H1 (cell line): ENCODE measurements at regions not wholly inside any gene's neighbourhood (a gene's known extent, or its start where the extent isn't known, plus 50 kb on each side); places are given as distances from the start of the nearest gene placed in this dataset.

ENCODE experiments used
- CTCF ChIA-PET: fragments of 300-600 bp; sonication (Branson Sonifier 250); formaldehyde crosslinking; loops from one replicate; lab custom pipeline; 2021; ENCODE audit not compliant: partially characterized antibody; lab: Charles Lee
- POLR2A ChIA-PET: fragments of 300-600 bp; sonication (Branson Sonifier 250); formaldehyde crosslinking; loops from one replicate; lab custom pipeline; 2021; ENCODE audit warnings: inconsistent platforms; ENCODE audit not compliant: partially characterized antibody; lab: Charles Lee
- DNase-seq, 2 experiments: peaks; one replicate each; pipeline versions ENCODE4 v3.0.0 to v3.0.0-alpha.2; 2010 to 2022; ENCODE audit warnings: low spot score in 2 of 2, low read depth in 1 of 2, mixed read lengths in 1 of 2
- FAIRE-seq: peaks from 2 replicates; lab custom pipeline; 2011; peaks lifted over from hg19 to GRCh38; lab: Jason Lieb, UNC
- H2AFZ ChIP-seq: 2 replicates; pipeline ENCODE4 v1.8.1; 2012; ENCODE audit warnings: low read length, inconsistent platforms
- H2AK5ac ChIP-seq: 2 replicates; pipeline ENCODE4 v1.6.1; 2013; ENCODE audit warnings: low read depth, low read length
- H2BK120ac ChIP-seq: replicated peaks from 2 replicates; pipeline ENCODE3; 2013; ENCODE audit warnings: low read depth, low read length, inconsistent platforms
- H2BK12ac ChIP-seq: 2 replicates; pipeline ENCODE4 v1.6.1; 2013; ENCODE audit warnings: low read depth, low read length
- H2BK15ac ChIP-seq: 2 replicates; pipeline ENCODE4 v1.6.1; 2013; ENCODE audit warnings: low read length
- H2BK20ac ChIP-seq: 2 replicates; pipeline ENCODE4 v1.6.1; 2013; ENCODE audit warnings: low read length
- H2BK5ac ChIP-seq: 2 replicates; pipeline ENCODE4 v1.6.1; 2013; ENCODE audit warnings: low read depth, low read length
- H3K14ac ChIP-seq: 2 replicates; pipeline ENCODE4 v1.6.1; 2013; ENCODE audit warnings: inconsistent platforms; ENCODE audit not compliant: insufficient read length
- H3K18ac ChIP-seq: 2 replicates; pipeline ENCODE4 v1.6.1; 2013; ENCODE audit warnings: low read length; ENCODE audit errors: extremely low read depth
- H3K23ac ChIP-seq: 2 replicates; pipeline ENCODE4 v1.6.1; 2013; ENCODE audit warnings: inconsistent platforms; ENCODE audit not compliant: insufficient read length
- H3K23me2 ChIP-seq: 2 replicates; pipeline ENCODE4 v1.6.1; 2013; ENCODE audit warnings: low read depth, low read length
- H3K27ac ChIP-seq: 2 replicates; pipeline ENCODE4 v1.6.1; 2011; ENCODE audit warnings: low read depth, low read length, inconsistent platforms
- H3K27me3 ChIP-seq, 4 experiments: replicated peaks in 1 of 4; 1 replicate in 1 of 4; 2 replicates in 3 of 4; pipeline versions ENCODE4 v1.6.1 to v1.8.1; 2011 to 2013; ENCODE audit warnings: low read length in 3 of 4, mild to moderate bottlenecking in 3 of 4, inconsistent platforms in 2 of 4, mixed read lengths in 2 of 4, moderate library complexity in 1 of 4; ENCODE audit not compliant: control insufficient read depth in 3 of 4, insufficient read depth in 3 of 4; ENCODE audit errors: extremely low read depth in 1 of 4
- H3K36me3 ChIP-seq, 4 experiments: 2 replicates each; pipeline versions ENCODE4 v1.6.1 to v1.8.1; 2011 to 2013; ENCODE audit warnings: mild to moderate bottlenecking in 4 of 4, low read length in 3 of 4, moderate library complexity in 2 of 4, control low read depth in 1 of 4, inconsistent platforms in 1 of 4; ENCODE audit not compliant: insufficient read depth in 4 of 4, control insufficient read depth in 2 of 4
- H3K4ac ChIP-seq: replicated peaks from 2 replicates; pipeline ENCODE3; 2013; ENCODE audit warnings: low read length, low read depth, mixed read lengths, inconsistent platforms; ENCODE audit not compliant: insufficient read length
- H3K4me1 ChIP-seq, 4 experiments: replicated peaks in 1 of 4; 1 replicate in 1 of 4; 2 replicates in 3 of 4; pipeline versions ENCODE4 v1.6.1 to v1.8.1; 2011 to 2013; ENCODE audit warnings: low read length in 3 of 4, inconsistent platforms in 2 of 4, mixed read lengths in 1 of 4; ENCODE audit not compliant: insufficient read depth in 4 of 4, control insufficient read depth in 3 of 4
- H3K4me2 ChIP-seq, 2 experiments: 2 replicates each; pipeline versions ENCODE4 v1.6.1 to v1.8.1; 2011 to 2013; ENCODE audit warnings: low read depth in 2 of 2, low read length in 2 of 2, control low read depth in 1 of 2, inconsistent platforms in 1 of 2, mild to moderate bottlenecking in 1 of 2; ENCODE audit not compliant: insufficient read depth in 1 of 2
- H3K4me3 ChIP-seq, 4 experiments: fragments of 200-600, 300-600 bp in 1 of 4; sonication (generic), shearing (Covaris generic), sonication (Bioruptor Twin) in 1 of 4; 2 replicates each; pipeline versions ENCODE4 v1.5.1 to v1.8.1; 2011 to 2016; ENCODE audit warnings: low read length in 4 of 4, low read depth in 3 of 4, control low read depth in 2 of 4, inconsistent platforms in 2 of 4, mild to moderate bottlenecking in 2 of 4, mixed read lengths in 1 of 4, moderate library complexity in 1 of 4; ENCODE audit not compliant: insufficient read depth in 2 of 4; ENCODE audit errors: extremely low read depth in 1 of 4
- H3K56ac ChIP-seq: replicated peaks from 2 replicates; pipeline ENCODE3; 2013; ENCODE audit warnings: low read depth, mild to moderate bottlenecking, mixed read lengths, low read length, inconsistent platforms; ENCODE audit not compliant: insufficient read length
- H3K79me1 ChIP-seq: 2 replicates; pipeline ENCODE4 v1.6.1; 2013; ENCODE audit warnings: low read depth, low read length, control low read depth
- H3K79me2 ChIP-seq, 2 experiments: 2 replicates each; pipeline versions ENCODE4 v1.6.1 to v1.8.1; 2012 to 2013; ENCODE audit warnings: low read length in 2 of 2, mild to moderate bottlenecking in 2 of 2, inconsistent platforms in 1 of 2; ENCODE audit not compliant: insufficient read depth in 2 of 2, control insufficient read depth in 1 of 2
- H3K9ac ChIP-seq, 4 experiments: replicated peaks in 1 of 4; 1 replicate in 1 of 4; 2 replicates in 3 of 4; pipeline versions ENCODE4 v1.6.1 to v1.8.1; 2011 to 2013; ENCODE audit warnings: low read depth in 3 of 4, low read length in 3 of 4, control low read depth in 2 of 4, mild to moderate bottlenecking in 2 of 4, moderate library complexity in 2 of 4, inconsistent platforms in 1 of 4; ENCODE audit errors: extremely low read depth in 1 of 4
- H3K9me3 ChIP-seq, 2 experiments: 2 replicates each; pipeline versions ENCODE4 v1.6.1 to v1.8.1; 2012 to 2013; ENCODE audit warnings: mild to moderate bottlenecking in 2 of 2, moderate library complexity in 2 of 2, control low read depth in 1 of 2, inconsistent platforms in 1 of 2, low read depth in 1 of 2, low read length in 1 of 2, mixed read lengths in 1 of 2; ENCODE audit not compliant: insufficient read depth in 2 of 2
- H4K20me1 ChIP-seq, 2 experiments: replicated peaks in 1 of 2; 2 replicates each; pipeline versions ENCODE3 to v1.8.1; 2011 to 2013; ENCODE audit warnings: inconsistent platforms in 2 of 2, low read length in 2 of 2, mild to moderate bottlenecking in 1 of 2; ENCODE audit not compliant: insufficient read depth in 2 of 2, control insufficient read depth in 1 of 2
- H4K5ac ChIP-seq: 2 replicates; pipeline ENCODE4 v1.6.1; 2013; ENCODE audit warnings: low read length, low read depth, mixed read lengths, inconsistent platforms; ENCODE audit not compliant: insufficient read length
- H4K8ac ChIP-seq: 2 replicates; pipeline ENCODE4 v1.8.0; 2013; ENCODE audit warnings: mild to moderate bottlenecking, moderate library complexity, low read length, inconsistent platforms; ENCODE audit not compliant: insufficient read depth; ENCODE audit errors: extremely low read depth
- H4K91ac ChIP-seq: replicated peaks from 2 replicates; pipeline ENCODE3; 2013; ENCODE audit warnings: low read length, mixed read lengths, inconsistent platforms; ENCODE audit not compliant: insufficient read length
- ASH2L ChIP-seq: fragments of 200-600, 300-600 bp; sonication (generic); IDR thresholded peaks from one replicate; pipeline ENCODE4 v1.7.1; 2017; ENCODE audit warnings: low read length
- BCL11A ChIP-seq, 2 experiments: IDR thresholded peaks; one replicate each; pipeline ENCODE4 v1.6.1; 2011; ENCODE audit warnings: low read depth in 2 of 2, low read length in 2 of 2, mild to moderate bottlenecking in 2 of 2
- CBX5 ChIP-seq: fragments of 300-800, 300-1000 bp; sonication (generic); IDR thresholded peaks from 2 replicates; pipeline ENCODE4 v1.7.1; 2016; ENCODE audit warnings: antibody characterized with exemption, low read length, low read depth
- CTCF ChIP-seq, 3 experiments: IDR thresholded peaks; 1 replicate in 2 of 3; 2 replicates in 1 of 3; pipeline versions ENCODE4 v1.5.1 to v1.6.1; 2011; ENCODE audit warnings: low read length in 3 of 3, mild to moderate bottlenecking in 3 of 3, inconsistent platforms in 2 of 3, low read depth in 1 of 3, moderate library complexity in 1 of 3; ENCODE audit not compliant: insufficient read depth in 1 of 3; ENCODE audit errors: control extremely low read depth in 1 of 3
- KDM1A ChIP-seq: fragments of 200-600, 300-600 bp; sonication (generic); IDR thresholded peaks from 2 replicates; pipeline ENCODE4 v1.7.1; 2016; ENCODE audit warnings: mild to moderate bottlenecking, low read length, borderline replicate concordance
- POLR2A ChIP-seq, 2 experiments: IDR thresholded peaks; 1 replicate in 1 of 2; 2 replicates in 1 of 2; pipeline ENCODE4 v1.6.1; 2011; ENCODE audit warnings: low read depth in 2 of 2, low read length in 2 of 2, mild to moderate bottlenecking in 2 of 2; ENCODE audit errors: control extremely low read depth in 1 of 2
- POLR2AphosphoS5 ChIP-seq: IDR thresholded peaks from 2 replicates; pipeline ENCODE4 v1.6.1; 2011; ENCODE audit warnings: low read depth, low read length
- TEAD4 ChIP-seq: IDR thresholded peaks from 2 replicates; pipeline ENCODE4 v1.6.1; 2012; ENCODE audit warnings: low read depth, low read length, inconsistent platforms, mixed read lengths
- YY1 ChIP-seq: IDR thresholded peaks from 2 replicates; pipeline ENCODE4 v1.6.1; 2011; ENCODE audit warnings: low read depth, mild to moderate bottlenecking, low read length
- ZNF274 ChIP-seq: IDR thresholded peaks from 2 replicates; pipeline ENCODE4 v1.7.0; 2012; ENCODE audit warnings: low read length, borderline replicate concordance; ENCODE audit errors: extremely low read depth
- whole genome bisulfite sequencing, 2 experiments: shearing (Covaris generic) in 1 of 2; methylation state at CpG; one replicate each; pipeline versions ENCODE4 v1.1.6 to v1.1.7; 2013 to 2015; ENCODE audit warnings: low lambda C conversion rate in 2 of 2, mixed read lengths in 2 of 2, inconsistent platforms in 1 of 2, low coverage in 1 of 2, missing lambda C conversion rate in 1 of 2; ENCODE audit not compliant: insufficient replicate concordance in 2 of 2, insufficient coverage in 1 of 2, insufficient read length in 1 of 2; ENCODE audit errors: extremely low coverage in 1 of 2, missing lambda C conversion rate in 1 of 2; 5-methylcytosine and 5-hydroxymethylcytosine counted together

GRCh38 chr6:8182902-8183665 is 80.7 kb upstream of the EEF1E1 start:
- Histone ChIP-seq H2AFZ (no peak overlapping the region), H3K27me3 (no peaks in the 10 kb centered on the region)
- no peak for FAIRE-seq
- no peak for TF ChIP-seq TEAD4
- TF ChIP-seq ASH2L: no peak
- TF ChIP-seq KDM1A: no peak
- no peak for TF ChIP-seq POLR2A (IDR thresholded peaks at IDR 0.05; ENCODE audit: control extremely low read depth in 1 of 2, low read depth in 2 of 2, low read length in 2 of 2)
- no peak for TF ChIP-seq ZNF274
- TF ChIP-seq CTCF (IDR thresholded peaks at IDR 0.05; ENCODE audit: control extremely low read depth in 1 of 3, insufficient read depth in 1 of 3, low read depth in 1 of 3, low read length in 3 of 3): no peak
- no peak for TF ChIP-seq CBX5
- no peak for TF ChIP-seq YY1
- TF ChIP-seq BCL11A (IDR thresholded peaks at IDR 0.05; ENCODE audit: low read depth in 2 of 2, low read length in 2 of 2): no peak
- no peak for TF ChIP-seq POLR2AphosphoS5

More at GRCh38 chr6:8182902-8183665, 80.7 kb upstream of the EEF1E1 start:
- no peak overlapping the region for H2BK12ac ChIP-seq
- no peak overlapping the region for H3K56ac ChIP-seq
- DNase-seq: no peak
- no peaks in the 10 kb centered on the region for H3K9me3 ChIP-seq
- H2BK15ac ChIP-seq: no peak overlapping the region
- H4K91ac ChIP-seq: no peak overlapping the region
- H3K23ac ChIP-seq: no peak overlapping the region
- H4K5ac ChIP-seq: peak overlapping the region; percentile 22
- peaks cover 3 to 10% (median 8%) of the 10 kb centered on the region in 4 experiments; a peak in 5 of 7 replicates for H3K4me1 ChIP-seq
- H3K36me3 ChIP-seq: no peaks in the 10 kb centered on the region
- no peak overlapping the region for H2BK20ac ChIP-seq
- H3K14ac ChIP-seq: no peak overlapping the region
- no peak overlapping the region for H3K4me3 ChIP-seq
- H4K8ac ChIP-seq: no peak overlapping the region
- H3K4ac ChIP-seq: no peak overlapping the region
- H3K79me1 ChIP-seq: no peaks in the 10 kb centered on the region
- CTCF ChIA-PET: interaction anchor here (0.8 to 4.7 kb wide), 4 partner anchors 12 to 51 kb away, joined by 3 to 25 read pairs (median 4); no protein-coding TSS in a partner anchor
- H3K18ac ChIP-seq: 0 out of 2 replicates have a peak overlapping the region, but pooled peaks have one; percentile 38
- no peak overlapping the region for H3K9ac ChIP-seq
- no peaks in the 10 kb centered on the region for H3K79me2 ChIP-seq
- WGBS, 2 experiments: 82% methylated on average over 9 of the region's 9 CpGs; no CpG with 5 or more reads in 1 of the 2 experiments
- no peak overlapping the region for H3K4me2 ChIP-seq
- H2BK120ac ChIP-seq: no peak overlapping the region
- no peak overlapping the region for H2AK5ac ChIP-seq
- H4K20me1 ChIP-seq: no peaks in the 10 kb centered on the region
- no peak overlapping the region for H3K27ac ChIP-seq
- POLR2A ChIA-PET: no interaction called here
- peaks cover 2% of the 10 kb centered on the region; the same call in 1 of the 2 replicates for H3K23me2 ChIP-seq
- no peak overlapping the region for H2BK5ac ChIP-seq
